ENCODE measurements at regions not wholly inside any gene's neighbourhood (a gene's known extent, or its start where the extent isn't known, plus 50 kb on each side); places are given as distances from the start of the nearest gene placed in this dataset.

GRCh38 chr1:193549081-193549480 is 362.7 kb upstream of the B3GALT2 start:
- ChIA-PET CTCF (ENCODE audit: low intra/inter-chr PET ratio) (no interaction called here), POLR2A (no interaction called here)
- Histone ChIP-seq H3K9me3 (replicated peaks; ENCODE audit: control insufficient read depth, insufficient read depth, low read depth, low read length) (0 out of 2 replicates have a peak, but pooled peaks cover 3% of the 10 kb centered on the region), H3K9ac (ENCODE audit: insufficient read depth in 1 of 2, low read depth in 2 of 2, low read length in 2 of 2) (no peak overlapping the region), H3K4me3 (no peak overlapping the region), H3K27ac (ENCODE audit: extremely low read depth, low read depth, low read length) (no peak overlapping the region), H3K27me3 (ENCODE audit: control insufficient read depth in 2 of 2, insufficient read depth in 2 of 2, low read length in 2 of 2) (no peaks in the 10 kb centered on the region), H3K79me2 (ENCODE audit: control insufficient read depth, insufficient read depth, low read length) (no peaks in the 10 kb centered on the region), H3K4me2 (ENCODE audit: insufficient read depth, low read length) (no peak overlapping the region), H3K36me3 (ENCODE audit: control insufficient read depth, insufficient read depth, low read length) (no peaks in the 10 kb centered on the region), H3K4me1 (replicated peaks in 1 of 2; ENCODE audit: control insufficient read depth in 2 of 2, insufficient read depth in 2 of 2, low read length in 2 of 2) (no peaks in the 10 kb centered on the region), H4K20me1 (replicated peaks; ENCODE audit: control insufficient read depth, insufficient read depth, low read length) (no peaks in the 10 kb centered on the region), H3K9me1 (ENCODE audit: control insufficient read depth, insufficient read depth, low read length) (no peaks in the 10 kb centered on the region), H2AFZ (ENCODE audit: low read depth, low read length) (no peak overlapping the region)
- DNase-seq (ENCODE audit: extremely low read depth in 1 of 4, low spot score in 3 of 4): no peak
- intact Hi-C loops (cut with micrococcal nuclease): no loop called here
- no peak for FAIRE-seq
- TF ChIP-seq THRB (CRISPR knock-in tag; conservative IDR thresholded peaks at IDR 0.05): no peak
- no TSS peak for BruUV-seq (replicated peaks)
- in situ Hi-C loops (cut with MboI): no loop called here
- WGBS (ENCODE audit: insufficient coverage, low coverage, missing lambda C conversion rate): 0% methylated on average over 1 of the region's 1 CpG
- no peak for ATAC-seq

GRCh38 chr1:193545171-193545570 is 358.8 kb upstream of the B3GALT2 start:
- no TSS peak for BruUV-seq (replicated peaks)
- Histone ChIP-seq H3K9me1 (ENCODE audit: control insufficient read depth, insufficient read depth, low read length) (no peaks in the 10 kb centered on the region), H3K36me3 (ENCODE audit: control insufficient read depth, insufficient read depth, low read length) (no peaks in the 10 kb centered on the region), H3K9me3 (replicated peaks; ENCODE audit: control insufficient read depth, insufficient read depth, low read depth, low read length) (0 out of 2 replicates have a peak, but pooled peaks cover 3% of the 10 kb centered on the region), H4K20me1 (replicated peaks; ENCODE audit: control insufficient read depth, insufficient read depth, low read length) (no peaks in the 10 kb centered on the region), H3K27ac (ENCODE audit: extremely low read depth, low read depth, low read length) (no peak overlapping the region), H2AFZ (ENCODE audit: low read depth, low read length) (no peak overlapping the region), H3K4me2 (ENCODE audit: insufficient read depth, low read length) (no peak overlapping the region), H3K9ac (ENCODE audit: insufficient read depth in 1 of 2, low read depth in 2 of 2, low read length in 2 of 2) (no peak overlapping the region), H3K79me2 (ENCODE audit: control insufficient read depth, insufficient read depth, low read length) (no peaks in the 10 kb centered on the region), H3K4me3 (no peak overlapping the region), H3K27me3 (ENCODE audit: control insufficient read depth in 2 of 2, insufficient read depth in 2 of 2, low read length in 2 of 2) (no peaks in the 10 kb centered on the region), H3K4me1 (replicated peaks in 1 of 2; ENCODE audit: control insufficient read depth in 2 of 2, insufficient read depth in 2 of 2, low read length in 2 of 2) (no peaks in the 10 kb centered on the region)
- FAIRE-seq (no peak), ATAC-seq (no peak), DNase-seq (ENCODE audit: extremely low read depth in 1 of 4, low spot score in 3 of 4) (no peak)
- WGBS (ENCODE audit: insufficient coverage, low coverage, missing lambda C conversion rate): 4% methylated on average over 2 of the region's 2 CpGs
- ChIA-PET POLR2A (no interaction called here), CTCF (ENCODE audit: low intra/inter-chr PET ratio) (no interaction called here)
- in situ Hi-C loops (cut with MboI) (no loop called here), intact Hi-C loops (cut with micrococcal nuclease) (no loop called here)
- TF ChIP-seq ZBTB12 (CRISPR knock-in tag; IDR thresholded peaks at IDR 0.05) (no peak), TEAD4 (IDR thresholded peaks at IDR 0.05; ENCODE audit: low read length) (no peak), TEAD4 (CRISPR knock-in tag; IDR thresholded peaks at IDR 0.05; ENCODE audit: borderline replicate concordance) (no peak), JUND (IDR thresholded peaks at IDR 0.05; ENCODE audit: borderline replicate concordance, low read depth, low read length) (no peak), JUND (tag; IDR thresholded peaks at IDR 0.05; ENCODE audit: borderline replicate concordance, low read depth, low read length) (no peak), ZNF830 (CRISPR knock-in tag; IDR thresholded peaks at IDR 0.05) (no peak), NFIC (IDR thresholded peaks at IDR 0.05) (no peak), ZNF766 (CRISPR knock-in tag; conservative IDR thresholded peaks at IDR 0.05) (no peak), NONO (IDR thresholded peaks at IDR 0.05; ENCODE audit: low read depth in 2 of 2, low read length in 1 of 2) (no peak), GTF2F1 (IDR thresholded peaks at IDR 0.05; ENCODE audit: low read depth, low read length) (no peak), NEUROD1 (IDR thresholded peaks at IDR 0.05; ENCODE audit: borderline replicate concordance, low read depth, low read length, partially characterized antibody) (no peak), DACH1 (IDR thresholded peaks at IDR 0.05; ENCODE audit: partially characterized antibody) (no peak), HDAC3 (IDR thresholded peaks at IDR 0.05; ENCODE audit: borderline replicate concordance, partially characterized antibody) (no peak), FOXM1 (IDR thresholded peaks at IDR 0.05; ENCODE audit: low read depth) (no peak), FOXM1 (CRISPR knock-in tag; IDR thresholded peaks at IDR 0.05; ENCODE audit: low read depth) (no peak)

Measured in K562 (cell line).